ENCODE measurements at regions not wholly inside any gene's neighbourhood (a gene's known extent, or its start where the extent isn't known, plus 50 kb on each side); places are given as distances from the start of the nearest gene placed in this dataset.

DNA sequence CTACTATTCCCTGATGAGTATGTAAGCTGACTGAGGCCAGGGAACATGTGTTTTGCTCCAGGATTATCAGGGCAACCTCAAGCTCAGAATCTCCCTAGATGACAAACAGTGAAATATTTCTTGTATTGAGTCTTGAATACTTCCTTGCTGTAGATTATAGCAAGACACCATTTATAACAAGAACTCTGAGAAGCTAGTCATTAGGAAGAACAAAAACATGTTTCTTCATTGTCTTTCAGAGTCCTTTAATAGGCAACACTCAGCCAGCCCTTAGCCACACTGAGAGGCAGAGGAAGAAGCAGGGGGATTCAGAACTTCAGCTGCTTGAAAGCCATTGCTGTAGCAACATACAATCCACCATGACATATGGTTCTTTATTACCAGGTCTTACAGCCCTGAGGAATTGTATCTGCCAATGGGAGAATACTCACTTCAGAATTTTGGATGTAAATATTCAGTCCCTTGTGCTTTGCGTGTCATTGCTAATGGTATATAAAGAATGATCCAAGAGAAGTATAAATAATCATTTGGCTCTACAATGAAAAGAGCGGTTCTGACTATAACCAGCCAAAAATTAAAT is 117.5 kb upstream of the NCKAP5 start (continued):
- TF ChIP-seq XRCC5 (IDR thresholded peaks at IDR 0.05; ENCODE audit: low read depth, low read length) (no peak), ZFP30 (CRISPR knock-in tag; IDR thresholded peaks at IDR 0.05; ENCODE audit: borderline replicate concordance) (no peak), ZNF3 (CRISPR knock-in tag; IDR thresholded peaks at IDR 0.05) (no peak), CREB3 (tag; conservative IDR thresholded peaks at IDR 0.05; ENCODE audit: low read depth) (no peak)

GRCh38 chr2:133690780-133691179 is 122.5 kb upstream of the NCKAP5 start:
- FAIRE-seq = no peak
- 0% methylated on average over 3 of the region's 3 CpGs for WGBS (ENCODE audit: insufficient coverage, low coverage, missing lambda C conversion rate)
- Histone ChIP-seq H3K4me3 (no peak overlapping the region), H3K9me1 (ENCODE audit: control insufficient read depth, insufficient read depth, low read length) (no peaks in the 10 kb centered on the region), H2AFZ (ENCODE audit: low read depth, low read length) (no peak overlapping the region), H3K9me3 (replicated peaks; ENCODE audit: control insufficient read depth, insufficient read depth, low read depth, low read length) (no peaks in the 10 kb centered on the region), H3K79me2 (ENCODE audit: control insufficient read depth, insufficient read depth, low read length) (no peaks in the 10 kb centered on the region), H3K36me3 (ENCODE audit: control insufficient read depth, insufficient read depth, low read length) (no peaks in the 10 kb centered on the region), H3K9ac (ENCODE audit: insufficient read depth in 1 of 2, low read depth in 2 of 2, low read length in 2 of 2) (no peak overlapping the region), H3K27me3 (ENCODE audit: control insufficient read depth in 2 of 2, insufficient read depth in 2 of 2, low read length in 2 of 2) (no peaks in the 10 kb centered on the region), H3K4me1 (replicated peaks in 1 of 2; ENCODE audit: control insufficient read depth in 2 of 2, insufficient read depth in 2 of 2, low read length in 2 of 2) (no peaks in the 10 kb centered on the region), H4K20me1 (replicated peaks; ENCODE audit: control insufficient read depth, insufficient read depth, low read length) (no peaks in the 10 kb centered on the region), H3K27ac (ENCODE audit: extremely low read depth, low read depth, low read length) (no peak overlapping the region), H3K4me2 (ENCODE audit: insufficient read depth, low read length) (no peak overlapping the region)
- DNase-seq (ENCODE audit: extremely low read depth in 1 of 4, low spot score in 3 of 4) = no peak
- TF ChIP-seq U2AF1 (optimal IDR thresholded peaks at IDR 0.05; ENCODE audit: low read depth, low read length) = no peak
- TF ChIP-seq PRPF4 (IDR thresholded peaks at IDR 0.05; ENCODE audit: insufficient read depth, low read depth, low read length, poor library complexity, severe bottlenecking) = no peak
- no peak for TF ChIP-seq YBX1 (IDR thresholded peaks at IDR 0.05)
- no peak for TF ChIP-seq ZNF175 (CRISPR knock-in tag; IDR thresholded peaks at IDR 0.05; ENCODE audit: low read depth)
- TF ChIP-seq KDM4B (IDR thresholded peaks at IDR 0.05; ENCODE audit: borderline replicate concordance in 2 of 2, low read depth in 1 of 2) = no peak
- TF ChIP-seq ZKSCAN3 (CRISPR knock-in tag; IDR thresholded peaks at IDR 0.05) = no peak
- no peak for TF ChIP-seq ZFP1 (CRISPR knock-in tag; IDR thresholded peaks at IDR 0.05)
- TF ChIP-seq, protein P1, sequence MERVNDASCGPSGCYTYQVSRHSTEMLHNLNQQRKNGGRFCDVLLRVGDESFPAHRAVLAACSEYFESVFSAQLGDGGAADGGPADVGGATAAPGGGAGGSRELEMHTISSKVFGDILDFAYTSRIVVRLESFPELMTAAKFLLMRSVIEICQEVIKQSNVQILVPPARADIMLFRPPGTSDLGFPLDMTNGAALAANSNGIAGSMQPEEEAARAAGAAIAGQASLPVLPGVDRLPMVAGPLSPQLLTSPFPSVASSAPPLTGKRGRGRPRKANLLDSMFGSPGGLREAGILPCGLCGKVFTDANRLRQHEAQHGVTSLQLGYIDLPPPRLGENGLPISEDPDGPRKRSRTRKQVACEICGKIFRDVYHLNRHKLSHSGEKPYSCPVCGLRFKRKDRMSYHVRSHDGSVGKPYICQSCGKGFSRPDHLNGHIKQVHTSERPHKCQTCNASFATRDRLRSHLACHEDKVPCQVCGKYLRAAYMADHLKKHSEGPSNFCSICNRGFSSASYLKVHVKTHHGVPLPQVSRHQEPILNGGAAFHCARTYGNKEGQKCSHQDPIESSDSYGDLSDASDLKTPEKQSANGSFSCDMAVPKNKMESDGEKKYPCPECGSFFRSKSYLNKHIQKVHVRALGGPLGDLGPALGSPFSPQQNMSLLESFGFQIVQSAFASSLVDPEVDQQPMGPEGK (CRISPR knock-in tag; IDR thresholded peaks at IDR 0.05; ENCODE audit: borderline replicate concordance) = no peak
- TF ChIP-seq ZBTB34 (CRISPR knock-in tag; IDR thresholded peaks at IDR 0.05) = no peak
- no peak for TF ChIP-seq MYC (IDR thresholded peaks at IDR 0.05; ENCODE audit: low read depth, low read length)
- TF ChIP-seq MYC (CRISPR knock-in tag; IDR thresholded peaks at IDR 0.05; ENCODE audit: borderline replicate concordance, low read depth) = no peak
- TF ChIP-seq MLLT1 (IDR thresholded peaks at IDR 0.05) = no peak
- ATAC-seq = no peak
- ChIA-PET POLR2A (interaction anchor here (0.6 kb wide), 1 partner anchor 9 kb away, joined by 3 read pairs; no protein-coding TSS in a partner anchor), CTCF (ENCODE audit: low intra/inter-chr PET ratio) (no interaction called here)
- in situ Hi-C loops (cut with MboI) (no loop called here), intact Hi-C loops (cut with micrococcal nuclease) (no loop called here)
- BruUV-seq (replicated peaks) = no TSS peak
